ENCODE measurements at regions not wholly inside any gene's neighbourhood (a gene's known extent, or its start where the extent isn't known, plus 50 kb on each side); places are given as distances from the start of the nearest gene placed in this dataset.

- Histone ChIP-seq H3K27ac (ENCODE audit: low read length) (no peak overlapping the region), H3K79me2 (ENCODE audit: low read length) (no peaks in the 10 kb centered on the region), H3K4me2 (ENCODE audit: low read depth, low read length, poor library complexity, severe bottlenecking) (no peak overlapping the region), H3K27me3 (ENCODE audit: low read length) (no peaks in the 10 kb centered on the region), H2AFZ (ENCODE audit: low read length) (no peak overlapping the region), H3K36me3 (ENCODE audit: insufficient read depth, low read length) (no peaks in the 10 kb centered on the region), H3K4me1 (ENCODE audit: low read length) (no peaks in the 10 kb centered on the region), H3K9ac (ENCODE audit: low read length) (no peak overlapping the region), H3K9me3 (ENCODE audit: low read length) (peaks cover 3% of the 10 kb centered on the region), H3K4me3 (ENCODE audit: low read length) (no peak overlapping the region), H4K20me1 (ENCODE audit: insufficient read depth, low read depth, low read length) (no peaks in the 10 kb centered on the region), H3K9me2 (replicated peaks; ENCODE audit: insufficient read depth, low read length) (no peaks in the 10 kb centered on the region)
- no peak for DNase-seq
Observed at GRCh38 chr20:54356801-54357200, 118.6 kb upstream of the DOK5 start.

GRCh38 chr20:54361475-54361874 is 113.9 kb upstream of the DOK5 start:
- no peak overlapping the region for H3K27ac ChIP-seq (ENCODE audit: low read length)
- H2AFZ ChIP-seq (ENCODE audit: low read length), result no peak overlapping the region
- H3K9ac ChIP-seq (ENCODE audit: low read length), result no peak overlapping the region
- no peak for DNase-seq
- no peaks in the 10 kb centered on the region for H3K36me3 ChIP-seq (ENCODE audit: insufficient read depth, low read length)
- H3K4me2 ChIP-seq (ENCODE audit: low read depth, low read length, poor library complexity, severe bottlenecking), result no peak overlapping the region
- H3K9me2 ChIP-seq (replicated peaks; ENCODE audit: insufficient read depth, low read length), result no peaks in the 10 kb centered on the region
- no peaks in the 10 kb centered on the region for H3K27me3 ChIP-seq (ENCODE audit: low read length)
- H3K9me3 ChIP-seq (ENCODE audit: low read length), result peaks cover 4% of the 10 kb centered on the region; the same call in 1 of the 2 replicates
- H3K4me3 ChIP-seq (ENCODE audit: low read length), result no peak overlapping the region
- H3K4me1 ChIP-seq (ENCODE audit: low read length), result no peaks in the 10 kb centered on the region
- no peaks in the 10 kb centered on the region for H3K79me2 ChIP-seq (ENCODE audit: low read length)
- no peaks in the 10 kb centered on the region for H4K20me1 ChIP-seq (ENCODE audit: insufficient read depth, low read depth, low read length)

- H3K4me2 ChIP-seq (ENCODE audit: low read depth, low read length, poor library complexity, severe bottlenecking), result no peak overlapping the region
- H3K36me3 ChIP-seq (ENCODE audit: insufficient read depth, low read length), result no peaks in the 10 kb centered on the region
- H3K4me1 ChIP-seq (ENCODE audit: low read length), result no peaks in the 10 kb centered on the region
- peaks cover 7% of the 10 kb centered on the region for H3K9me3 ChIP-seq (ENCODE audit: low read length)
- DNase-seq, result no peak
- H3K27me3 ChIP-seq (ENCODE audit: low read length), result no peaks in the 10 kb centered on the region
- no peaks in the 10 kb centered on the region for H4K20me1 ChIP-seq (ENCODE audit: insufficient read depth, low read depth, low read length)
- H3K27ac ChIP-seq (ENCODE audit: low read length), result no peak overlapping the region
- H3K9ac ChIP-seq (ENCODE audit: low read length), result no peak overlapping the region
- no peaks in the 10 kb centered on the region for H3K79me2 ChIP-seq (ENCODE audit: low read length)
- no peak overlapping the region for H2AFZ ChIP-seq (ENCODE audit: low read length)
- H3K4me3 ChIP-seq (ENCODE audit: low read length), result no peak overlapping the region
- H3K9me2 ChIP-seq (replicated peaks; ENCODE audit: insufficient read depth, low read length), result no peaks in the 10 kb centered on the region
Observed at GRCh38 chr20:54362283-54362682, 113.1 kb upstream of the DOK5 start.

- Histone ChIP-seq H3K79me2 (ENCODE audit: low read length) (no peaks in the 10 kb centered on the region), H3K36me3 (ENCODE audit: insufficient read depth, low read length) (no peaks in the 10 kb centered on the region), H3K27me3 (ENCODE audit: low read length) (no peaks in the 10 kb centered on the region), H3K4me2 (ENCODE audit: low read depth, low read length, poor library complexity, severe bottlenecking) (no peak overlapping the region), H3K9ac (ENCODE audit: low read length) (no peak overlapping the region), H3K9me2 (replicated peaks; ENCODE audit: insufficient read depth, low read length) (no peaks in the 10 kb centered on the region), H3K4me1 (ENCODE audit: low read length) (no peaks in the 10 kb centered on the region), H2AFZ (ENCODE audit: low read length) (no peak overlapping the region), H3K27ac (ENCODE audit: low read length) (no peak overlapping the region), H4K20me1 (ENCODE audit: insufficient read depth, low read depth, low read length) (no peaks in the 10 kb centered on the region), H3K4me3 (ENCODE audit: low read length) (no peak overlapping the region), H3K9me3 (ENCODE audit: low read length) (peaks cover 14% of the 10 kb centered on the region)
- no peak for DNase-seq
Observed at GRCh38 chr20:54364365-54364764, 111.0 kb upstream of the DOK5 start.

GRCh38 chr20:54364919-54365318 is 110.5 kb upstream of the DOK5 start:
- Histone ChIP-seq H3K9me2 (replicated peaks; ENCODE audit: insufficient read depth, low read length) (no peaks in the 10 kb centered on the region), H3K4me1 (ENCODE audit: low read length) (no peaks in the 10 kb centered on the region)

GRCh38 chr20:54366669-54367344 is 108.6 kb upstream of the DOK5 start:
- DNase-seq, result no peak
- no peaks in the 10 kb centered on the region for H3K27me3 ChIP-seq (ENCODE audit: low read length)
- H3K9me3 ChIP-seq (ENCODE audit: low read length), result peaks cover 14% of the 10 kb centered on the region; the same call in 1 of the 2 replicates
- H3K4me3 ChIP-seq (ENCODE audit: low read length), result no peak overlapping the region
- H2AFZ ChIP-seq (ENCODE audit: low read length), result no peak overlapping the region
- H3K79me2 ChIP-seq (ENCODE audit: low read length), result no peaks in the 10 kb centered on the region
- no peak overlapping the region for H3K4me2 ChIP-seq (ENCODE audit: low read depth, low read length, poor library complexity, severe bottlenecking)
- H3K36me3 ChIP-seq (ENCODE audit: insufficient read depth, low read length), result no peaks in the 10 kb centered on the region
- H3K9ac ChIP-seq (ENCODE audit: low read length), result no peak overlapping the region
- H3K9me2 ChIP-seq (replicated peaks; ENCODE audit: insufficient read depth, low read length), result no peaks in the 10 kb centered on the region
- H3K4me1 ChIP-seq (ENCODE audit: low read length), result no peaks in the 10 kb centered on the region
- H3K27ac ChIP-seq (ENCODE audit: low read length), result no peak overlapping the region
- H4K20me1 ChIP-seq (ENCODE audit: insufficient read depth, low read depth, low read length), result no peaks in the 10 kb centered on the region

More at GRCh38 chr20:54364919-54365318, 110.5 kb upstream of the DOK5 start:
- no peak overlapping the region for H3K4me2 ChIP-seq (ENCODE audit: low read depth, low read length, poor library complexity, severe bottlenecking)
- no peak overlapping the region for H3K4me3 ChIP-seq (ENCODE audit: low read length)
- DNase-seq, result no peak
- no peak overlapping the region for H2AFZ ChIP-seq (ENCODE audit: low read length)
- H3K27me3 ChIP-seq (ENCODE audit: low read length), result no peaks in the 10 kb centered on the region
- H4K20me1 ChIP-seq (ENCODE audit: insufficient read depth, low read depth, low read length), result no peaks in the 10 kb centered on the region
- no peak overlapping the region for H3K9ac ChIP-seq (ENCODE audit: low read length)
- H3K27ac ChIP-seq (ENCODE audit: low read length), result no peak overlapping the region
- peaks cover 14% of the 10 kb centered on the region for H3K9me3 ChIP-seq (ENCODE audit: low read length)
- H3K36me3 ChIP-seq (ENCODE audit: insufficient read depth, low read length), result no peaks in the 10 kb centered on the region
- no peaks in the 10 kb centered on the region for H3K79me2 ChIP-seq (ENCODE audit: low read length)

- Histone ChIP-seq H3K79me2 (ENCODE audit: low read length) (no peaks in the 10 kb centered on the region), H4K20me1 (ENCODE audit: insufficient read depth, low read depth, low read length) (no peaks in the 10 kb centered on the region), H3K9ac (ENCODE audit: low read length) (no peak overlapping the region), H2AFZ (ENCODE audit: low read length) (no peak overlapping the region), H3K9me2 (replicated peaks; ENCODE audit: insufficient read depth, low read length) (no peaks in the 10 kb centered on the region), H3K27me3 (ENCODE audit: low read length) (no peaks in the 10 kb centered on the region), H3K36me3 (ENCODE audit: insufficient read depth, low read length) (no peaks in the 10 kb centered on the region), H3K27ac (ENCODE audit: low read length) (no peak overlapping the region), H3K4me2 (ENCODE audit: low read depth, low read length, poor library complexity, severe bottlenecking) (no peak overlapping the region), H3K9me3 (ENCODE audit: low read length) (peaks cover 11% of the 10 kb centered on the region), H3K4me3 (ENCODE audit: low read length) (no peak overlapping the region), H3K4me1 (ENCODE audit: low read length) (no peaks in the 10 kb centered on the region)
- DNase-seq, result no peak
Observed at GRCh38 chr20:54368570-54368969, 106.8 kb upstream of the DOK5 start.

GRCh38 chr20:54372313-54372712 is 103.1 kb upstream of the DOK5 start:
- no peak for DNase-seq
- H3K9me3 ChIP-seq (ENCODE audit: low read length), result peaks cover 12% of the 10 kb centered on the region
- no peak overlapping the region for H3K27ac ChIP-seq (ENCODE audit: low read length)
- H3K27me3 ChIP-seq (ENCODE audit: low read length), result no peaks in the 10 kb centered on the region
- no peak overlapping the region for H2AFZ ChIP-seq (ENCODE audit: low read length)
- no peak overlapping the region for H3K4me2 ChIP-seq (ENCODE audit: low read depth, low read length, poor library complexity, severe bottlenecking)
- H3K4me1 ChIP-seq (ENCODE audit: low read length), result no peaks in the 10 kb centered on the region
- H4K20me1 ChIP-seq (ENCODE audit: insufficient read depth, low read depth, low read length), result no peaks in the 10 kb centered on the region
- H3K9ac ChIP-seq (ENCODE audit: low read length), result no peak overlapping the region
- no peaks in the 10 kb centered on the region for H3K9me2 ChIP-seq (replicated peaks; ENCODE audit: insufficient read depth, low read length)
- no peak overlapping the region for H3K4me3 ChIP-seq (ENCODE audit: low read length)
- no peaks in the 10 kb centered on the region for H3K36me3 ChIP-seq (ENCODE audit: insufficient read depth, low read length)
- H3K79me2 ChIP-seq (ENCODE audit: low read length), result no peaks in the 10 kb centered on the region

Data from Karpas-422 (cell line).